ENCODE measurements at regions not wholly inside any gene's neighbourhood (a gene's known extent, or its start where the extent isn't known, plus 50 kb on each side); places are given as distances from the start of the nearest gene placed in this dataset.

DNA sequence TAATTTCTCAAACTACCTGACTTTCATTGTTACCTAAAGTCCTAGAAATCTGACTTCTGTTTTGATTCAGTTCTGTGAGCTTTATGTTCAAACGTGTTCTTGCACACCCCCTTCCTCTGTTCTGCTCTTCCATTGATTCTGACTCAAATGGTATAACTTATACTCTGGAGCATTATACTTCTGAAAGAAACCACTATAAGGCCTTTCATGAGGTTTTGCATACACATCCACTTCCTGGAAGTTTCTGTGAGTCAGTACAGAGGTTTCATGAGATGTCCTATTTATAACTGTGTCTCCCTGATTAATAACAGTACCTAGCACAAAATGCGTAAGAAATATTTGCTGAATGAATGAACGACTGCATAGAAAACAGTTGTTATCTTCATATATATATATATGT, 540.2 kb upstream of the CT83 start (continued):
- no peak for TF ChIP-seq ZNF274 (IDR thresholded peaks at IDR 0.05; ENCODE audit: low read depth, low read length)
- TF ChIP-seq FOSL1 (IDR thresholded peaks at IDR 0.05; ENCODE audit: low read depth): no peak

DNA sequence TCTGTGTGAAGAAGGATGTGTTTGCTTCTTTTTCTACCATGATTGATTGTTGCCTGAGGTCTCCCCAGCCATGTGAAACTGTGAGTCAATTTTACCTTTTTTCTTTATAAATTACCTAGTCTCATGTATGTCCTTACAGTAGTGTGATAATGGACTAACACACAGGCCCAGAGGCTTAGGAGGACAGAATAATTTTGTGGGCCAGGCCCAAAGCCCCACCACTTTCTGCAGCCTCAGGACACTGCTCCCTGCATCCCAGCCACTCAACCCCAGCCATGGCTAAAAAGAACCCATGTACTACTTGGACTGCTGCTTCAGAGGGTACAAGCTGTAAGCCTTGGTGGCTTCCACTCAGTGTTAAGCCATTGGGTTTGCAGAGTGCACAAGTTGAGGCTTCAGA, 512.7 kb upstream of the CT83 start:
- Histone ChIP-seq H3K36me3 (ENCODE audit: control insufficient read depth in 1 of 2, insufficient read depth in 2 of 2, low read length in 2 of 2) (no peaks in the 10 kb centered on the region), H3K27ac (ENCODE audit: low read depth, low read length) (no peak overlapping the region), H3K79me2 (ENCODE audit: insufficient read depth, low read length) (no peaks in the 10 kb centered on the region), H3K4me1 (ENCODE audit: control insufficient read depth in 1 of 2, insufficient read depth in 2 of 2, low read length in 2 of 2) (no peaks in the 10 kb centered on the region), H4K20me1 (ENCODE audit: insufficient read depth) (no peaks in the 10 kb centered on the region), H3K4me3 (replicated peaks in 1 of 2; ENCODE audit: low read depth in 1 of 2, low read length in 2 of 2) (no peak overlapping the region), H3K9me3 (ENCODE audit: control insufficient read depth in 1 of 2, insufficient read depth in 1 of 2, low read depth in 1 of 2, low read length in 2 of 2) (no peaks in the 10 kb centered on the region), H2AFZ (ENCODE audit: low read depth, low read length, poor library complexity, severe bottlenecking) (no peak overlapping the region), H3K9me2 (ENCODE audit: insufficient read depth) (no peaks in the 10 kb centered on the region), H3K27me3 (ENCODE audit: insufficient read depth, low read length) (no peaks in the 10 kb centered on the region), H3K4me2 (ENCODE audit: low read length) (no peak overlapping the region), H3K9ac (ENCODE audit: low read length) (no peak overlapping the region)
- no peak for TF ChIP-seq SIN3A (IDR thresholded peaks at IDR 0.05; ENCODE audit: low read depth)
- TF ChIP-seq TCF7L2 (IDR thresholded peaks at IDR 0.05; ENCODE audit: borderline replicate concordance, extremely low read depth, insufficient read depth, insufficient read length): no peak
- no peak for TF ChIP-seq EGR1 (IDR thresholded peaks at IDR 0.05; ENCODE audit: low read depth)
- no peak for TF ChIP-seq ELF1 (IDR thresholded peaks at IDR 0.05; ENCODE audit: borderline replicate concordance, low read depth)
- TF ChIP-seq SRF (IDR thresholded peaks at IDR 0.05; ENCODE audit: low read depth): no peak
- no peak for TF ChIP-seq JUND (IDR thresholded peaks at IDR 0.05)
- TF ChIP-seq, protein P1, sequence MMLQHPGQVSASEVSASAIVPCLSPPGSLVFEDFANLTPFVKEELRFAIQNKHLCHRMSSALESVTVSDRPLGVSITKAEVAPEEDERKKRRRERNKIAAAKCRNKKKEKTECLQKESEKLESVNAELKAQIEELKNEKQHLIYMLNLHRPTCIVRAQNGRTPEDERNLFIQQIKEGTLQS (IDR thresholded peaks at IDR 0.05): no peak
- TF ChIP-seq EZH2phosphoT487 (IDR thresholded peaks at IDR 0.05; ENCODE audit: borderline replicate concordance): no peak
- TF ChIP-seq FOSL1 (IDR thresholded peaks at IDR 0.05; ENCODE audit: low read depth): no peak
- TF ChIP-seq, protein P2, sequence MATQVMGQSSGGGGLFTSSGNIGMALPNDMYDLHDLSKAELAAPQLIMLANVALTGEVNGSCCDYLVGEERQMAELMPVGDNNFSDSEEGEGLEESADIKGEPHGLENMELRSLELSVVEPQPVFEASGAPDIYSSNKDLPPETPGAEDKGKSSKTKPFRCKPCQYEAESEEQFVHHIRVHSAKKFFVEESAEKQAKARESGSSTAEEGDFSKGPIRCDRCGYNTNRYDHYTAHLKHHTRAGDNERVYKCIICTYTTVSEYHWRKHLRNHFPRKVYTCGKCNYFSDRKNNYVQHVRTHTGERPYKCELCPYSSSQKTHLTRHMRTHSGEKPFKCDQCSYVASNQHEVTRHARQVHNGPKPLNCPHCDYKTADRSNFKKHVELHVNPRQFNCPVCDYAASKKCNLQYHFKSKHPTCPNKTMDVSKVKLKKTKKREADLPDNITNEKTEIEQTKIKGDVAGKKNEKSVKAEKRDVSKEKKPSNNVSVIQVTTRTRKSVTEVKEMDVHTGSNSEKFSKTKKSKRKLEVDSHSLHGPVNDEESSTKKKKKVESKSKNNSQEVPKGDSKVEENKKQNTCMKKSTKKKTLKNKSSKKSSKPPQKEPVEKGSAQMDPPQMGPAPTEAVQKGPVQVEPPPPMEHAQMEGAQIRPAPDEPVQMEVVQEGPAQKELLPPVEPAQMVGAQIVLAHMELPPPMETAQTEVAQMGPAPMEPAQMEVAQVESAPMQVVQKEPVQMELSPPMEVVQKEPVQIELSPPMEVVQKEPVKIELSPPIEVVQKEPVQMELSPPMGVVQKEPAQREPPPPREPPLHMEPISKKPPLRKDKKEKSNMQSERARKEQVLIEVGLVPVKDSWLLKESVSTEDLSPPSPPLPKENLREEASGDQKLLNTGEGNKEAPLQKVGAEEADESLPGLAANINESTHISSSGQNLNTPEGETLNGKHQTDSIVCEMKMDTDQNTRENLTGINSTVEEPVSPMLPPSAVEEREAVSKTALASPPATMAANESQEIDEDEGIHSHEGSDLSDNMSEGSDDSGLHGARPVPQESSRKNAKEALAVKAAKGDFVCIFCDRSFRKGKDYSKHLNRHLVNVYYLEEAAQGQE (IDR thresholded peaks at IDR 0.05; ENCODE audit: low read depth): no peak
- TF ChIP-seq POLR2AphosphoS5 (IDR thresholded peaks at IDR 0.05; ENCODE audit: low read depth, low read length): no peak
- no peak for TF ChIP-seq YY1 (IDR thresholded peaks at IDR 0.05; ENCODE audit: extremely low read depth, insufficient replicate concordance, low read depth, low read length)
- no peak for TF ChIP-seq CBX3 (IDR thresholded peaks at IDR 0.05; ENCODE audit: low read depth)
- no peak for TF ChIP-seq ZNF274 (IDR thresholded peaks at IDR 0.05; ENCODE audit: low read depth, low read length)
- no peak for TF ChIP-seq CEBPB (IDR thresholded peaks at IDR 0.05; ENCODE audit: low read depth)
- no peak for TF ChIP-seq EZH2 (IDR thresholded peaks at IDR 0.05)
- TF ChIP-seq POLR2A (IDR thresholded peaks at IDR 0.05; ENCODE audit: borderline replicate concordance, extremely low read depth, insufficient read depth, insufficient read length): no peak
- no peak for TF ChIP-seq ZFX (IDR thresholded peaks at IDR 0.05)
- ATAC-seq (no peak), DNase-seq (ENCODE audit: low read depth, low spot score) (no peak)
- POLR2A ChIA-PET: no interaction called here
- intact Hi-C loops (cut with micrococcal nuclease): no loop called here
- CTCF ChIA-PET: no interaction called here
- RAD21 ChIA-PET (ENCODE audit: low non-redundant PET in 1 of 2, low total read pairs in 2 of 2, uncharacterized antibody in 2 of 2, unreplicated experiment in 2 of 2): no interaction called here
- BruUV-seq (replicated peaks): no TSS peak

Measured in HCT116 (cell line).